DND-41 (cell line): ENCODE measurements at regions not wholly inside any gene's neighbourhood (a gene's known extent, or its start where the extent isn't known, plus 50 kb on each side); places are given as distances from the start of the nearest gene placed in this dataset.

ENCODE experiments used
- EZH2 ChIP-seq: IDR thresholded peaks from 3 replicates; pipeline ENCODE4 v1.6.1; 2012; ENCODE audit warnings: borderline replicate concordance, low read depth, mild to moderate bottlenecking, moderate library complexity, low read length, inconsistent platforms; ENCODE audit not compliant: severe bottlenecking
- TF ChIP-seq, protein P1 (sequence below): IDR thresholded peaks from 2 replicates; pipeline ENCODE4 v1.5.1; 2012; ENCODE audit warnings: borderline replicate concordance, low read length, moderate library complexity, mild to moderate bottlenecking; ENCODE audit not compliant: poor library complexity, severe bottlenecking; ENCODE audit errors: extremely low read depth

DNA sequence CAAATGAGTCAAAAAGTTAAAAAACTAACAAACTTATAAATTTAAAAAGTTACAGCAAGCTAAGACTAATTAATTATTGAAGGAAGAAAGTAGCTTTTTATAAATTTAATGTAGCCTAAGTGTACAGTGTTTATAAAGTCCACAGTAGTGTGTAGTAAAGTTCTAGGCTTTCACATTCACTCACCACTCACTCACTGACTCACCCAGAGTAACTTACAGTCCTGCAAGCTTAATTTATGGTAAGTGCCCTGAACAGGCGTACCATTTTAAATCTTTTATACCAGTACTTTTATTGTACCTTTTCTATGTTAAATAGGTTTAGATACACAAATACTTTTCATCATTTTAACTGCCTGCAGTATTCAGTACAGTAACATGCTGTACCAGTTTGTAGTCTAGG lies 80.0 kb upstream of the C9orf72 start:
- no peak for TF ChIP-seq EZH2
- TF ChIP-seq, protein P1, sequence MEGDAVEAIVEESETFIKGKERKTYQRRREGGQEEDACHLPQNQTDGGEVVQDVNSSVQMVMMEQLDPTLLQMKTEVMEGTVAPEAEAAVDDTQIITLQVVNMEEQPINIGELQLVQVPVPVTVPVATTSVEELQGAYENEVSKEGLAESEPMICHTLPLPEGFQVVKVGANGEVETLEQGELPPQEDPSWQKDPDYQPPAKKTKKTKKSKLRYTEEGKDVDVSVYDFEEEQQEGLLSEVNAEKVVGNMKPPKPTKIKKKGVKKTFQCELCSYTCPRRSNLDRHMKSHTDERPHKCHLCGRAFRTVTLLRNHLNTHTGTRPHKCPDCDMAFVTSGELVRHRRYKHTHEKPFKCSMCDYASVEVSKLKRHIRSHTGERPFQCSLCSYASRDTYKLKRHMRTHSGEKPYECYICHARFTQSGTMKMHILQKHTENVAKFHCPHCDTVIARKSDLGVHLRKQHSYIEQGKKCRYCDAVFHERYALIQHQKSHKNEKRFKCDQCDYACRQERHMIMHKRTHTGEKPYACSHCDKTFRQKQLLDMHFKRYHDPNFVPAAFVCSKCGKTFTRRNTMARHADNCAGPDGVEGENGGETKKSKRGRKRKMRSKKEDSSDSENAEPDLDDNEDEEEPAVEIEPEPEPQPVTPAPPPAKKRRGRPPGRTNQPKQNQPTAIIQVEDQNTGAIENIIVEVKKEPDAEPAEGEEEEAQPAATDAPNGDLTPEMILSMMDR = no peak
